ENCODE measurements at regions not wholly inside any gene's neighbourhood (a gene's known extent, or its start where the extent isn't known, plus 50 kb on each side); places are given as distances from the start of the nearest gene placed in this dataset.
"Not testable (repeated sequence)": the region's sequence is repeated elsewhere in the genome, so short reads cannot be mapped to it uniquely, and the experiment has no call there.

DNA sequence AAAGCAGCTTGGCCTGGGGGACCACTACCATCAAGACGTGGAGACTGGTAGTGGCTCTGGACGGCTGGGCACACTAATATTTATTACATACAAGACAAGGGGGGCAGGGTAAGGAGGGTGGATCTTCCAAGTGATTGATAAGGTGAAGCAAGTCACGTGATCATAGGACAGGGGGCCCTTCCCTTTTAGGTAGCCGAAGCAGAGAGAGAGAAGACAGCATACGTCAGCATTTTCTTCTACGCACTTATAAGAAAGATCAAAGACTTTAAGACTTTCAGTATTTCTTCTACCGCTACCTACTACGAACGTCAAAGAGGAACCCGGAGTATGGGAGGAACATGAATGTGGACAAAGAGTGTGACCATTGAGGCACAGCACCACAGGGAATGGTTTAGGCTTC is 307.9 kb downstream of the RPIA start:
- TF ChIP-seq, protein P1, sequence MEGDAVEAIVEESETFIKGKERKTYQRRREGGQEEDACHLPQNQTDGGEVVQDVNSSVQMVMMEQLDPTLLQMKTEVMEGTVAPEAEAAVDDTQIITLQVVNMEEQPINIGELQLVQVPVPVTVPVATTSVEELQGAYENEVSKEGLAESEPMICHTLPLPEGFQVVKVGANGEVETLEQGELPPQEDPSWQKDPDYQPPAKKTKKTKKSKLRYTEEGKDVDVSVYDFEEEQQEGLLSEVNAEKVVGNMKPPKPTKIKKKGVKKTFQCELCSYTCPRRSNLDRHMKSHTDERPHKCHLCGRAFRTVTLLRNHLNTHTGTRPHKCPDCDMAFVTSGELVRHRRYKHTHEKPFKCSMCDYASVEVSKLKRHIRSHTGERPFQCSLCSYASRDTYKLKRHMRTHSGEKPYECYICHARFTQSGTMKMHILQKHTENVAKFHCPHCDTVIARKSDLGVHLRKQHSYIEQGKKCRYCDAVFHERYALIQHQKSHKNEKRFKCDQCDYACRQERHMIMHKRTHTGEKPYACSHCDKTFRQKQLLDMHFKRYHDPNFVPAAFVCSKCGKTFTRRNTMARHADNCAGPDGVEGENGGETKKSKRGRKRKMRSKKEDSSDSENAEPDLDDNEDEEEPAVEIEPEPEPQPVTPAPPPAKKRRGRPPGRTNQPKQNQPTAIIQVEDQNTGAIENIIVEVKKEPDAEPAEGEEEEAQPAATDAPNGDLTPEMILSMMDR (IDR thresholded peaks at IDR 0.05; ENCODE audit: low read length, missing control alignments): no peak
- H3K4me3 ChIP-seq (replicated peaks; ENCODE audit: low read depth, low read length): no peak overlapping the region
- no peak for DNase-seq (ENCODE audit: low read depth)

DNA sequence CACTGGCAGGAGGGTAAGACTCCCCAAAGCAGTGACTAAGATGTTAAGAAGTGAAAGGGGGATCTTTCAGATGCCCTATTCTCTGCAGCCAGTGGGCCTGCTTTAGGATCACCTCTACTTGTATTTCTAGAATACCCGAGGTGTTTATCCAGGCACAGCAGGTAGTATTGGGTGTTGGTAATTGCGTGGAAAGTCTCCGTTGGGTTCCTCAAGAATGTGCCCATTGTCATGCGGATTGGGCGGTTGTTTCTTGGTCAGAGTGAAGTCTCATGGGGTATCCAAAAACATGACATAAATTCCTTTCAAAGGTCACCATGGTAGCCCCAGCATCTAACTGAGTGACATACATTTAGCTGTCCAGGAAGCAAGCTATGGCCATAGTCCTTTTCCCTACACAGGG is 308.8 kb downstream of the RPIA start:
- H3K4me3 ChIP-seq (replicated peaks; ENCODE audit: low read depth, low read length): no peak overlapping the region
- TF ChIP-seq, protein P1 (IDR thresholded peaks at IDR 0.05; ENCODE audit: low read length, missing control alignments): no peak
- DNase-seq (ENCODE audit: low read depth): no peak

DNA sequence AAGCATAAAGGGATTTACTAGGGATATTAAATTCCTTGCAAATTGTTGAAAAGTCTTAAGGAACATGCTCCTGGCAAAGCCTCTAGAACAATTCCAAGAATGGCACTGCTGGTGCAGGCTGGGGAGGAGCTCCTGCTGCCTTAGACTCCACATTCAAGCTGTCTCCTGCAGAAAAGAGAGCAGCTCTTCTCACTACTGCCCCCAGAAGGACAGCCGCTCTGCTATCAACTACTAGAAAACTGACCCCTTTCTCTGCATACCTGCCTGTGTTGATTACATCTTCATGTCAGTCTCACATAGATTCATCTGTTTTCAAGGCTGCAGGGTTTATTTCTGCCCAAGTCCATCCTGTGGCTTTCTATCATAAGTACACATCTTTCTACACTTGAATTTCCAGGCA is 312.8 kb downstream of the RPIA start:
- not testable (repeated sequence) for H3K4me3 ChIP-seq (replicated peaks; ENCODE audit: low read depth, low read length); DNase-seq (ENCODE audit: low read depth)

DNA sequence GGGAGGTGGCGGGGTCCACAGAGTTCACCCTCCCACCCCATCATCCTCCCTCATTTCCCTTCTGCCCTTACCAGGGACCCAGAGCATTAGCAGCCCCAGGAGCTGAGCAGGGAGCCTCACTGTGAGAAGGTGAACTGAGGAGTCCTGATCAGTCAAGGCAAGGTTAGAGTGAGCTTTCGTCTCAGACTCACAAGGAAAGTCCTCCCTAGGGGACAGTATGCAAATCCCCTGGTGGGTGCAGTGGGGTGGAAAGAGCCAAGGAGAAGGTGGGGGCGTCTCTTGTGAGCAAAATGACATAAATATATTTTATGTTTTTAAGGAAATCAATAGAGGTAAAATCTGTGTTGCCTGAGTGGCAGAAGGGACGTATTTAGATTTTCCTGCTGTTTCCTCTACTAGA is 329.1 kb downstream of the RPIA start:
- not testable (repeated sequence) for DNase-seq (ENCODE audit: low read depth); H3K4me3 ChIP-seq (replicated peaks; ENCODE audit: low read depth, low read length)

DNA sequence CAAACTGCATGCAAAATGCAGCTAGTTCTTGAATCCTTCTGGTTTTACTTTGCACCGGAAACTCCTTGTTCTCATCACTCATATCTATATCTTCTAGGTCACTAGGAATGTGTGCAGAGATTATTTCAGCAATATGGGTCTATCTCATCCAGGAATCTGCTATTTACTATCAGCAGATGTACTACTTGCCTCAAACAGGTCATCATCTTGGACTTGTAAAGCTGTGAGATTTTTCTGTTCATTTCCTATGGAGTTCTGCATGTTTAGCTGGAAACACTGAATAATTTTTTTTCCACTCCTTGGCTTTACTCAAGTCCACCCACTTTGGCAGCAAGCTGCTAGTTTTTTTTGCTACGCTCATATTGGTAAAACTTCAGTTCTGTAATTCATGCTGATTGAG is 334.8 kb downstream of the RPIA start:
- not testable (repeated sequence) for DNase-seq (ENCODE audit: low read depth); H3K4me3 ChIP-seq (replicated peaks; ENCODE audit: low read depth, low read length)

DNA sequence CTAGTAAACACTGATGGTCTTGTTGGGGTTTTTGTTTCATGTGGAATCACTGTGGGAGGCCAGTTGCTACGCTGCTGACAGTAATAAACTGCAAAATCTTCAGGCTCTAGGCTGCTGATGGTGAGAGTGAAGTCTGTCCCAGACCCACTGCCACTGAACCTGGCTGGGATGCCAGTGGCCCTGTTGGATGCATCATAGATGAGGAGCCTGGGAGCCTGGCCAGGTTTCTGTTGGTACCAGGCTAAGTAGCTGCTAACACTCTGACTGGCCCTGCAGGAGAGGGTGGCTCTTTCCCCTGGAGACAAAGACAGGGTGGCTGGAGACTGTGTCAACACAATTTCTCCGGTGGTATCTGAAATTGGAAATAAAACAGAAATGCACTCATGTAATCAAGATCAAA is 335.6 kb downstream of the RPIA start:
- H3K4me3 ChIP-seq (replicated peaks; ENCODE audit: low read depth, low read length); DNase-seq (ENCODE audit: low read depth): not testable (repeated sequence)

DNA sequence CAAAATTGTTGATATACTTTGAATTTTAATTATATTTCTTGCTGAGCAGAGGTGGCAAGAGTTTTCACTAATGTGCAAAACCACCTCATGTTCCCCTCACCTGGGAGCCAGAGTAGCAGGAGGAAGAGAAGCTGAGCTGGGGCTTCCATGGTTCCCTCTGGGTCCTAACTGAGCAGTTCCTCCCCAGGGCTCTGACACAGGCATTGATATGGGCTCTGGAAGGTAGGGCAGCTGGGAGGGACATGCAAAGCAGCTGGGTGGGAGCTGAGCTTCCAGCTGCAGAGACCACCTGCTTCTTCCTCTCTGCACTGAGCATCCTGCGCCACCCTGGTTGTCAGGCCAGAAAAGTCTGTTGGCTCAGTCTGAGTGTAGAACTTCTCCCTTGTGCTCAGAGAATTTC is 336.1 kb downstream of the RPIA start:
- H3K4me3 ChIP-seq (replicated peaks; ENCODE audit: low read depth, low read length); DNase-seq (ENCODE audit: low read depth): not testable (repeated sequence)

DNA sequence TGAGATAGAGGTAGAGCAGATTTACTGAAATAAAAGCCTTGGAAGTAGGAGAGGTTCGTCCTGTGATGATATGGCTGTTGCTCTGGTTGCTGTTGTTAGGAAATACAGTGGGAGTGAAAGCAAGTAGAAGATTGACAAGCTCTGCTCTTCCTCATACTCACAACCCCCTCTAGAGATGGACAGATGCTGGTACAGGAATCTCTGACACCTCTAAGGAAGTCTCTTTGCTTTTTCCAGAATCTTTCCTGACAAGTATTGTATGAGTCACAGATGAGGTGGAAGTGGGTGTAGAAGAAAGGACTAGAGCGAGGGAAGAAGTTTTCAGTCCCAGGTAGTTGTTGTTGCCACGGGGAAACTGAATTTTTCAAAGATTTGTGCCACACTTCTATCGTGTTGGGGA is 337.8 kb downstream of the RPIA start:
- not testable (repeated sequence) for DNase-seq (ENCODE audit: low read depth); H3K4me3 ChIP-seq (replicated peaks; ENCODE audit: low read depth, low read length)

DNA sequence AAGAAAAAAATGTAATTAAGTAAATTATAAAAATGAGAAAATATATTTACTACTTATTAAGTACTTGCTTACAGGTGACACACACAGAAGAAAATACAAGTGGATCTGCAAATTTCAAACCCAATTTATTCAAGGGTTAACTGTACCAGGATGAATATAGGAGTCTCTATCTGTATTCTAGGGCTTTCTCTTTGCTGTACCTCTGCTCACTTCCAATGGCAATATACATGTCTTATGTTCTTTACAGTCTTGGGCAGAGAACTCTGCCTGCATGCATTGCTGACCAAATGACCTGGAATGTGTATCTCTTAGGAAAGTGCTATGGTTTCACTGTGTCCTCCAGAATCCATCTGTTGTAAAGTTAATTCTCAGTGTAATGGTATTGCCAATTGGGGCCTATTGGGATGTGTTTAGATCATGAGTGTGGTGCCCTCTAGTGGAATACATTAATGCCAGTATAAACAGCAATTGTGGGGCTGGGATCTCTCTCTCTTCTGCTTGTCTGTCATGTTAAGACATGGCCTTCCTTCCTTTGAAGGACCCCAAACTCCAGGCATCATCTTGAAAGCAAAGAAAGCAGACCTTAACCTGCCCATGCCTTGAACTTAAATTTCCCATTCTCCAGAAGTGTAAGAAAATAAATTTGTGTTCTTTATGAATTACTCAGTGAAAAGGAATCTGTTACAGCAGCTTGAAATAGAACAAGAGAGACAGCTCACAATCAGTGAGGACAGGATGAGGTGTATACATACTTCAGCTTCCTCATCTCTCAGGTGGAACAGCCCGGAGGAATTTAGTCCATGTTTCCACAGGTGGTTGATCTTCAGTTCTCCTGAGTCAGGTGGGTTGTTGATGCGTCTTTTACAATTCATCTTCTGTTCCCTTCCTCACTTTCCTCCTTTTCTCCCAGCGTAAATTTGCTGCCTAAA is 356.9 kb downstream of the RPIA start:
- DNase-seq (ENCODE audit: low read depth): peak; percentile 36

DNA sequence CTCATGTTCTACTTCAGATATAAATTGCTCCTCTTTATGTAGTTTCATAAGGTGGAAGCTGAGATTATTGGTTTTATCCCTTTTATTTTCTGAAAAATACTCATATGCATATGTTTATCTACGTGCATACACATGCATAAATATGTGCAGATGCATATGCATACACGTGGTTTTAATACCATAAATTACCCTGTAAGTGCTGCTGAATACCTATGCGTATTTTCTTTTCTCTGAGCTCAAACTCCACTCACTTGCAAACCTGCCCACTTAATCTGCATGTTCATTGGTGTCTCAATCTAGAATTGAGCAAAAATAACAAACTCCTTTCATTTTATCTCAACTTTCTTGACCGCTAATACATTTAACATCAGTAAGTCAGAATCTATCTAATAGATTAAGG is 367.1 kb downstream of the RPIA start:
- DNase-seq (ENCODE audit: low read depth); H3K4me3 ChIP-seq (replicated peaks; ENCODE audit: low read depth, low read length): not testable (repeated sequence)

More for the DNA sequence above, 356.9 kb downstream of the RPIA start:
- not testable (repeated sequence) for H3K4me3 ChIP-seq (replicated peaks; ENCODE audit: low read depth, low read length)
- TF ChIP-seq, protein P1 (IDR thresholded peaks at IDR 0.05; ENCODE audit: low read length, missing control alignments): peak; percentile 44

DNA sequence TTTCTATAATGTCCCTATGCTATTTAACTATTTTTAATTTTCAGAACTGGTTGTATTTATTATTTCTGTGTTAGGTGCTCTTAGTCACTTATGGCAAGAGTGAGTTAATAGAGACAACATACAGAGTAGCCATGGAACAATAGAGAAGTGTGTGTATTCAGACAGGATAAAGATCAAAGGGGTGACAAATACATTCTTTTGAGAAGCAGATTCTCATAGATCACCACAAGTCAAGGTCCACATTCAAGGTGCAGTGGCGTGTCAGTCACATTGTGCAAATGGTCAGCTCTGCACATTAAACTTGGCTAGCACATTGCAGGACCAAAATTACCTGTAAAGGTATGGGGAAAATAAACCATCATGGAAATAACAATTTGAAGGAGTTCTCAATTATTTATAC is 369.7 kb downstream of the RPIA start:
- not testable (repeated sequence) for H3K4me3 ChIP-seq (replicated peaks; ENCODE audit: low read depth, low read length); DNase-seq (ENCODE audit: low read depth)

DNA sequence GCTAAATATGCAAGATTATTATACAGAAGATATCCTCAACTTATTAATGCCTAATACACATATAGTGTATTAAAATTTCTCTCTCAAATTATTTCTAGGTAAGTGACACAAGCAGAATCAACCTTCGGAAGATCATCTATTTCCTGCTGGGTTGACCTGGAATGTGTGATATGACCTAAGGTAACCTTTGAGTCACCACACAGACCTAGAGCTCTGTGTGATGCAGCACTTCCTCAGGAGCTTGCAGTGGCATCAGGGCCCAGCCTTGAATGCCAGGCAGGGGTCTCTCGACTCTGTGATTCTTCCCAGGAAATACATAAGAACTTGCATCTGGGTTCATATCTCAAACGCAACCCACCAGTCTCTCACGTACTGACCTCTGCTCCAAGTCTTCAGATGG is 385.3 kb downstream of the RPIA start:
- DNase-seq (ENCODE audit: low read depth); H3K4me3 ChIP-seq (replicated peaks; ENCODE audit: low read depth, low read length): not testable (repeated sequence)

DNA sequence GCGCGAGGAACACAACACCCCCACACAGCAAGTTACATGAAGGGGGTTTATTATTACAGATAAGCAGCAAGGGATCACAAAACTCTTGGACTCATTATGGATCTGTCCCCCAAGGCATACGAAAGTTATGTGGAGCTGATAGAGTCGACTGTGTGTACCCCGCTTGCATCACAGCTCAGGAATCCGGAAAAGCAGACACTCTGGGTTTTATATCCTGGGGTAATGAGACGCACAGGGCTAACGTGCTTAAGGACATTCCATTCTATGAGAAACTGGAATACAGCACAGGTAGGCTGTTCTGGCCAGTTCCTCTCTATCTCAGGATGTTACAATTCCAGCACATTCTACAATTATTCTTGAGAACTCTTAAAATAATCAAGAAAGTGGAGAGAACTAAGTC is 401.4 kb downstream of the RPIA start:
- DNase-seq (ENCODE audit: low read depth); H3K4me3 ChIP-seq (replicated peaks; ENCODE audit: low read depth, low read length): not testable (repeated sequence)

DNA sequence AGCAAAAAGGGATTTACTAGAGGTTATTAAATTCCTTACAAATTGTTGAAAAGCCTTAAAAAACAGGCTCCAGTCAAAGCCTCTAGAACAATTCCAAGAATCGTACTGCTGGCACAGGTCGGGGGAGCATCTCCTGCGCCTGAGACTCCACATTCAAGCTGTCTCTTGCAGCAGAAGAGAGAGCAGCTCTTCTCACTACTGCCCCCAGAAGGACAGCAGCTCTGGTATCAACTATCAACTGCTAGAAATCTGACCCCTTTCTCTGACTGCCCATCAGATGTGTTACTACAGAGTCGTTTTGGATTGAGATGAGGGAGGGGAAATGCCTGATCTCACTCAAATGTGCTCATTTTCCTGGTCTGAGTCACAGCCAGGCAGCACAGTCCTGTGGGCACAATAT is 403.6 kb downstream of the RPIA start:
- not testable (repeated sequence) for H3K4me3 ChIP-seq (replicated peaks; ENCODE audit: low read depth, low read length); DNase-seq (ENCODE audit: low read depth)

DNA sequence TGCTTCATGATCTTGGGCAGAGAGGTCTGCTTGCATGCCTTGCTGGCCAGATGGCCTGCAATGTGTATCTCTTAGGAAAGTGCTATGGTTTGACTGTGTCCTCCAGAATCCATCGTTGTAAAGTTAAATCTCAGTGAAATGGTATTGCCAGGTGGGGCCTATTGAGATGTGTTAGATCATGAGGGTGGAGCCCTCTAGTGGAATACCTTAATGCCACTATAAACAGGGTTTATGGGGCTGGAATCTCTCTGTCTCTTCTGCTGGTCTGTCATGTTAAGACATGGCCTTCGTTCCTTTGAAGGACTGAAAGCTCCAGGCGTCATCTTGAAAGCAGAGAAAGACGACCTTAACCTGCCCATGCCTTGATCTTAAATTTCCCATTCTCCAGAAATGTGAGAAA is 411.1 kb downstream of the RPIA start:
- DNase-seq (ENCODE audit: low read depth): not testable (repeated sequence)

More for the DNA sequence above, 411.1 kb downstream of the RPIA start:
- not testable (repeated sequence) for H3K4me3 ChIP-seq (replicated peaks; ENCODE audit: low read depth, low read length)
